GM21529 (cell line): ENCODE measurements at regions not wholly inside any gene's neighbourhood (a gene's known extent, or its start where the extent isn't known, plus 50 kb on each side); places are given as distances from the start of the nearest gene placed in this dataset.
"Not testable (repeated sequence)": the region's sequence is repeated elsewhere in the genome, so short reads cannot be mapped to it uniquely, and the experiment has no call there.

ENCODE experiments used
- ATAC-seq: cut with Tn5 transposase; IDR thresholded peaks from one replicate; pipeline ENCODE4 v1.9.1; 2021; ENCODE audit not compliant: unreplicated experiment

DNA sequence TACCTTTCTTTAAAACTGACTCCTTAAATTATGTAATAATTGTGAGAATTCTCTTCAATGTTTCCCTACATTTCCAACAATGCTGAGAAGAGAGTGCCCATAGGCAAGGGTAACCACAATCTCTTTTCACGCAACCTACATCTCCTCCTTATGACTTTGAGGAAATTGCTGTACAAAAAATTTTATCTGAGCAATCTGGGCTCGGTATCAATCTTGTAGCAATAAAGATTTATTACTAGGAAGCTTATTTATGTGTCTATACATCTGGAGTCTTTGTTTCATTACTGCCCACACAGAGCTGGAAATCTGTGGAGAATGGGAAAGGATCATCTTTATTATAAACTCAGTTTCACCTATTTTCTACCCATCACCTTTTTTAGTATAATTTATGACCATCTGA is 913.8 kb upstream of the SORCS1 start:
- ATAC-seq = no peak

DNA sequence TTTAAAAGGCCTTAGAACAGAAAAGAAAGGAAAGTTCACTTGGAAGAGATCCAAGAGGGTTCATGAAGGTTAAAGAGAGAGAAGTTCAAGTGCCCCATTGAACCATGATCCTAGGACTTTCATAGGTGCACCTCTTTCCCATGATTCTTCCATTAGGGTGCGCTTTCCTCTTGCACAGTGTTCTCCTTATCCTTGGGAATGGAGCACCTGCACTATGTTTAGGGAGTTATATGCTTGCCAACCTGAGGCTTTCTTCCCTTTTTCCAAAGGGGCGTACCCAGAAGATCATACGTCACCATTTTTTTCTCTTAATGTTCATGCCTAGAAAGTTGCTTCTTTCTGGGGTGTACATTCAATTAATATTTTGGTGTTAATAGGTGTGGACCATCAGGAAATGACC is 908.0 kb upstream of the SORCS1 start:
- ATAC-seq = no peak

DNA sequence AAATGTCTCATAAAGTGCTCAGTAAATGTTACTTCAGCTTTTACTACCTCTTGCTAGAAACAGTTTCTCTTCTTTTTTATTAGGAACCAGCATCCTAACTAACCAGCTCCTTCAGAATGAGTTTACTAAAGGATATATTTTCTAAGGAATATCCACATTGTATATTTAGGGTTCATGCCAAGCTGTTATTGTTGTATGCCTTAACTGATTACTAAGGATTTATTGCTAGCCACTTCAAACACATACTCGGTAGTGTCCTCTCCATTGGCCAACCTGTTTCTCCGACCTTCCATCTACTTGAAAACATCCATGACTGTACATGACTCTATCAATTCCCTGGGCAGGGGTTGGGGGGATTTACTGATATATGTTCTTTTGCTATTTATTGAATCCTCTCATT is 906.3 kb upstream of the SORCS1 start:
- ATAC-seq = no peak

DNA sequence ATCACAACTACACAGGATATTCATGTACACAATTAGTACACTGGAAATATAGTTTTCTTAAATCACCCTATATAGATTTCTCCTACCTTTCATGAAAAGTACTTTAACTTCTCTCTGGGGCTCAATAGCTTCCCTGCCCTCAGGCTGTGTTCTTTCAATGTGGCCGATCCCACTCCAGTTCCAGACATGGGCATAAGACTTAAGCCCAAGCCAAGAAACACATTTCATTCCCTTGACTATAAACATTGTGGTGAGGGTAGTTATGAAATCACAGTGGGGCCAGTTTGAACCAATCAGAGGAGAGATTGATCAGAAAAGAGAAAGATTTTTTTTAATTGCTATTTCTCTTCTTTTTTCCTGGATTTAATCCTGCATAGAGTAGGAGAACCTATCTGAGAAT is 904.6 kb upstream of the SORCS1 start:
- no peak for ATAC-seq

DNA sequence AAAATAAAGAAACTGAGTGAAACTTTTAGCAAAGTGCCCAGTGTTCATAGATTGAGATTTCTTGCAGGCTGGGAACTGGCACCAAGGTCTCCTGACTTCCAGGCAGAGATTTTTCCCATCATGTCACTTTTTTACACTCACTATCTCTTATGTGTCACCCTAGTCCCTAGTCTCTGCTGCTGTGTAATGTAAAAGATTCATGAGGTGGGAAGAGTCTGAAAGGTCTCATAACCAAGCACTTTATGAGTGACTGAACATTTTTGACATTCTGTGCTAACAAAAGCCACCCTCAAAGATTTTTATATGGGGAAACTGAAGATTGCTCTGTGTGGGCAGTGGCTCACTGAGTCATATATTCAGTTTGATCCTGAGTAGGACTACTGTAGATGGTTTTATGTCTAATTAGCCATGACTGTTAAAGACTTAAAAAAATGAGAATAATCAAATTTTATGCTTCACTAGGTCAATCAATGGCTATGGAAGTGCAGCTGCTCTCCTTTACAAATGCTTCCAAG is 900.3 kb upstream of the SORCS1 start:
- no peak for ATAC-seq

DNA sequence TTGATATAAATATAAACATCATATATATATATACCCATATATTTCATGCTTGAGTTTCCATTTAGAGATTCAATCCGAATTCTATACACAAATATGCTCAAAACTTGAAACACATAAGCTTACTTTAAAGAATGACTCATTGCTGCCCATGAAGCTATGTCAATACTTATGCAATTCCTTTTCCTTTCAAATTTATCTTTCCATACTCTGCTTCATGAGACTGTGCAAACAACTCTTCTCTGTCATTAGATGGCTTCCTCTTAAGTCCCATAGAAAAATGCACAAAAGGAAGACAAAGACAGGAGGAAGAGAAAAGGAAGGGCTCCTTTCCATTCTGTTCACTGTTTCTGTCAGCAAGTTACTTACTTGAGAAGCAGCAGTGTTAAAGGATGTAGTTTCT is 895.7 kb upstream of the SORCS1 start:
- ATAC-seq = no peak

DNA sequence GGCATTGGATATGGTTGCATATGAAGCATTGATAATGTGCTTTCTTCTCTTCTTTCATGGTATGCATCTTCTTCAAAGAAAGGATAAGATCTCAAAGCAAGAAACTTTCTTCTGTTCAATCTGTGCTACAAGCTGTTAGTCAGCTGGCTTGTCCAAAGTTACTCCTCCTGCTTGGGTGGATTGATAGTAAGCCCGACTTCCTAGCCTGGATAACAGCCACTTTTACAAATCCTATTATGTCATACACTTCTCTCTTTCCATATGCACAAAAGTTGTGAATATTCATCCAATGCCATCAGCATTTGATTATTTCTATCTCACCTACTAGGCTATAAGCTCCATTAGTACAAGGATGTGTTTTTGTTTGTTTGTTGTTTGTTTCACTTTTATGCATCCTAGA is 891.0 kb upstream of the SORCS1 start:
- ATAC-seq = no peak

DNA sequence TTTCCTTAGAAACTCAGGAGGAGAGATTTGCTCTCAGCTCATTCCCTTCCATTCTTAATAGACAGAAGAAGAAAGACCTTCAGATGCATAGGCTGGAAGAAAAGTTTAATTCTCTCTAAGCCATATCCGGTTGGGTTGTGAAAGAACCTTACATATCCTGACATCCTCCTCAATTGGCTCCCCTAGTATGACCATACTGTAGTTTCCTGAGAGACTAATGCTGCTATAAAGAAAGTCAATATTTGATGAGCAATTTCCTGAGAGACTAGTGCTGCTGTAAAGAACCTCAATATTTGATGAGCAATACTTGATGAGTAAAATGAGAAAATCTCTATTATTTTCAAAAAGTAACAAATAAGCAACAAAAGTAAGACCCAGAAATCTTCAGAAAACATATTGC is 888.5 kb upstream of the SORCS1 start:
- no peak for ATAC-seq

DNA sequence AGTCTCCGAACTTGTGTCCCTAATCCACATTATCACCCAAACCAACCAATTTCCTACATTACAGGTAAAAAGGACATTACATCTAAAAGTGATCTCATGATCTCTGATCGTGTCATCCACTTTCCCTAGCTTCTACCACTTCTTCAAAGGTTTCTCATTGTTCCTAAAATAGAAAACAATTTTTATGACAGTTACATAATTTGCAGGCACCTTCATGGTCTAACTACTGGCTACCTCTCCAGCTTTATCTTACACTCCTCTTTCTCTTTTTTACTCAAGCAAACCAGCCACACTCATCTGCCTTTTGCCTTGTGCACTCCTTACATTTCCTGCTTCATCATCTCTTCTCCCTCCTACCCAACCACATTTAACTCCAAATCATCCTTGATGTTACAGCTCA is 886.7 kb upstream of the SORCS1 start:
- no peak for ATAC-seq

DNA sequence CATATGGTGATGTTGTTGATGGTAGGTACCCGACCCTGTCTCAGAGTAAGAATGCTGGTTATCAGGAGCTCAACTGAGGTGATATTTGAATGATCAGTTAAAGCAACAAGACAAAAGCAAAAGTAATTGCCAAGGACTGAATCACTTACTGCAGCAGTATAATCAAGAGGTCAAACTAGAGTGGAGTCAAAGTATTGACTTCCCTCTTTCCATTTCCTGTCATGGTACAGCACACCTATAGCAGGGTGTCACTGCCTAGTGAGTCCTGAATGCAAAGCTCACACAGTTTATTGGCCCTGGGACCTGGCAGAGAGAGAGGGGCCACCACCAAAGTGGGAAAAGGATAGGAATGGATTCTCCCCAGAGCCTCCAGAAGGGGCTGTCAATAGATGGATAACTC is 886.1 kb upstream of the SORCS1 start:
- no peak for ATAC-seq

DNA sequence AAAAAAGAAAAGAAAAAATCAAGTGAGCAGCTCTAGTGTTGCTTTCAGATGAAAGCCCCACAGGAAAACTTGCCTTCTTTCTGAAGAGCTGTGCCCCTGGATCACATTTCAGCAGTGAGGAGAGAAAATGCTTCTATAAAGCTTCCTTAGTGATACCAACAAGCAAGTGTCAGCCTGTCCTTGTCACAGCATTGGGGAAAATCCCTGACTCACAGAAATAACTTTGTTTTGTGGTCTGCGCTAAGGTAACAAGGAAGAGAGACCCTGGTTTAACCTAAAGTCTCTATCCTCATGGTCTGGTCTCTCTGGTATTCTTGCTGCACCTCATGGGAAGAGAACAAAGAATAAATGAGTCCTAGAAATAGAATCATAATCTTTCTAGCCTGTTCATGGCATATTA is 885.2 kb upstream of the SORCS1 start:
- ATAC-seq = no peak

DNA sequence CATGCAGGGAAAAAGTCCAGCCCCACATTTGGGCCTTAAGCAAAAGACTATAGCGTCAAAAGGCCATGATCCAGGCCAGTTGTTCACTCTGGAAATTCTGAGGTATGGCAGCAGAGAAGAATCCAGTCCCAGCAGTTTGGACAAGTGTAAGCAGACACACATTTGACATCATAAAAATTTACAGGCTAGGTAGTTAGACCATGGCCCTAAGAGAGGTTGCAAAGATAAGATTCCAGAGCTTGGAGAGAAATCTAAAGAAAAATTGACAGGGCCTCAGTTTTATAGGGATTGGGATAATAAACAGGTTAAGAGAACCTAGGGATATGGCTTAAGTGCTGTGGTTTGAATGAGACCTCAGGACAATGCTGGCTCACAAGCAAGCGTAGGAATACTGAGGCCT is 884.4 kb upstream of the SORCS1 start:
- no peak for ATAC-seq

DNA sequence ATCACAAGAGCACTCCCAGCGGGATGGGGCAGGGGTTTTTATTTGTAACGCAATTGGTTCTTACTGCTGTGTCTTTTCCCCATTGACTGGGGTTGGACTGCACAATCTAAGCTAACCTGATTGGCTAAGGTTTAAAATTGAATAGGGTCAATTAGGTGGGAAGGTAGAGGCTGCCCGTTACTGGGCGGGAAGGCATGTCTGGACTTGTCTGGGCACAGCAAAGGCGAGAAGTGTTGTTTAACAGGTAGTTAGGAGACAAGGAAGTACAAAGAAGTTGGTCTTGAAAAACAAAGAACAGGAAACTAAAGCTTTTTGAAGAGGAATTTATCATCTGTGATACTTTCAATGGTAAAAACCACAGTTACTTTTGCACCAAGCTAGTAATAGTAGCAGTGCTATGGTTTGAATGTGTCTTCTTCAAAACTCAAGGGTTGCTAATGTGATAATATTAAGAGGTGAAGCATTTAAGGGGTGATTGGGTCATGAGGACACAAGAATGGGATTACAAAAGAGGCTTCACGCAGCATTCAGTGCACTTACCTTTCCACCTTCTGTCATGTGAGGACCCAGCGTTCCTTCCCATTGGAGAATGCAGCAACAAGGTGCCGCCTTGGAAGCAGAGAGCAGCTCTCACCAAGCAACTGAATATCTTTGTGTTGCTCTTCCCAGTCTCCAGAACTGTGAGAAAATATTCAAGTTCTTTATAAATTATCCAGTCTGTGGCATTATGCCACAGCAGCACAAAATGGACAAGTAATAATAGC is 875.5 kb upstream of the SORCS1 start:
- no peak for ATAC-seq

DNA sequence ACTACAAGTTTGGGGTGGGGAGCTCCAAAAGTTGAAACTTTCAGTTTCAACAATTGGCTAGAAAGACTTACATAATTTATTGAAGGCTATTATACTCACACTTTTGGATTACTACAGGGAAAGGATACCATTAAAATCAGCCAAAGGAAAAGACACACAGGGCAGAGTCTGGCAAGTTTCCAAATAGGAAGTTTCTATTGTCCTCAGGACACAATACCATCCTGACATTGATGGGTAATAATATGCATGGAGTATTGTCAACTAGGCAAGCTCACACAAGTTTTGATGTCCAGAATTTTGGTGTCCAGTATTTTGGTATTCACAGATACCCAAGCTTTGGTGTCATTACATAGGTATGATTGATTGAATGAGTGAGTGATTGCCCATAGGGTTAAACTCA is 872.6 kb upstream of the SORCS1 start:
- no peak for ATAC-seq

DNA sequence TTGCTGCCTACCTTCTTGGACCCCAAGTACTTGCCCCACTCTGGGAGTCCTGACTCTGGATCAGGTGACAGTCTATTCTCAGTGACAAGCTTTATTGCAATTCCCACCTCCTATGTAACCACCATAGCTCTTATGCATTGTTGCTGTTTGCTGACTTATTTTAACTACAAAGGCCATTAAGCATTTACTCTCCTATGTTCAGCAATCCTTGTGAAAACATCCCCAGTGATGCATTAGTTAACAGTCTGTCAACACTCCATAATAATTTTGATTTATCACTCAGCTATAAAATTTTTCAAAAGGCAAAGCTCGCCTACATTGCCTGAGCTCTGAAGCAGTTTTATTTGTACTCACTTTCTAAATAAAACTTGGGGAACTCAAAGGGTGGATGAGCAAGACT is 871.8 kb upstream of the SORCS1 start:
- no peak for ATAC-seq

DNA sequence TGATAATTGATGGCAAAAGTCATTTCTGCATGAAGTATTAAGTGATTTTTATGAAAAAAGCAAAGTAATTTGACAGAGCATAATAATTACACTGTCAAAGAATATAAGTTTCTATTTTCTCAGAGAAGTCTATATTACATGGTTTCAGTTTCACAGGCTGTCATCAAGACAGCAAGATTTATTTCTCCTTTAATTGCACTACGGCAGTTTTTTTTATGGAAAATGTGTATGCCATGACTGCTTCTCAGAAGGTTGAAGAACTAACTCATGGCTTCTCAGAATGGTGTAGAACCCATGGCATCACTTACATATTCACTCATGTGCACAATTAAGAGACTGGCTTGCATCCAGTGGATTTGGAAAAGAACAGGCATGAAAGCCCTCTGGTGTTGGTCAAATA is 870.3 kb upstream of the SORCS1 start:
- no peak for ATAC-seq

DNA sequence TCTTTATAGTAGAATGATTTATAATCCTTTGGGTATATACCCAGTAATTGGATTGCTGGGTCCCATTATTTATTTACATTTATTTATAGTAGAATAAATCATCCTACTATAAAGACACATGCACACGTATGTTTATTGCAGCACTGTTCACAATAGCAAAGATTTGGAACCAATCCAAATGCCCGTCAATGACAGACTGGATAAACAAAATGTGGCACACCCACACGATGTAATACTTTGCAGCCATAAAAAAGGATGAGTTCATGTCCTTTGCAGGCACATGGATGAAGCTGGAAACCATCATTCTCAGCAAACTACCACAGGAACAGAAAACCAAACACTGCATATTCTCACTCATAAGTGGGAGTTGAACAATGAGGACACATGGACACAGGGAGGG is 869.0 kb upstream of the SORCS1 start:
- not testable (repeated sequence) for ATAC-seq

DNA sequence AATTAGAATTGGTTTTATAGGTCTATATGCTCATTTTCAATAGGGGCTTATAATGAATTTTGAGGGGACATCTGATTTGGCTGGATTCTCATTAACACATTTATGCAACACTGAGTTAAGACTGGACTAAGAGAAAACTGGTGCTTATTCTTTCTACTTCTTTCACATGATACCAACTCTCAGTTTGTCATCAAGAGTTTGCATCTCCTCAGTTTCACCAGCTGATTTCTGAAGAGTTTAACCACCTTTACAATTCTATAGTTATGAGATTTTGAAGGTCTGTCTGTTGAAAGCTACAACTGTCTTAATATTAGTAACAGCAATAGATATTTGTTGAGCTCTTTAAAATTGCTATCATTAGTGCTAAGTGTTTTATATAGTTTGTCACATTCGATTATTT is 867.0 kb upstream of the SORCS1 start:
- ATAC-seq = no peak

DNA sequence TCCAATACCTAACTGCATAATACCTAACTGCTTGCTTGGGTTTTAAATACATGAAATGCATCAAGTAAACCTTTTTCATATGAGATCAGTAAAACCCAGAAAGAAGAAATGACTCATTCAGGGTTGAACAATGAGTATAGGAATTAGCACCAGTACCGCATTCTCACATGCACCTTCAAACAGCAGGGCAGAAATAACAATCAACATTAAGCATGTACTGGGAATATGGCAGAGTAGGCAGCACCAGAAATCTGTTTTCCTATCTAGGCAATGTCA is 850.3 kb upstream of the SORCS1 start:
- ATAC-seq = peak; percentile 71

DNA sequence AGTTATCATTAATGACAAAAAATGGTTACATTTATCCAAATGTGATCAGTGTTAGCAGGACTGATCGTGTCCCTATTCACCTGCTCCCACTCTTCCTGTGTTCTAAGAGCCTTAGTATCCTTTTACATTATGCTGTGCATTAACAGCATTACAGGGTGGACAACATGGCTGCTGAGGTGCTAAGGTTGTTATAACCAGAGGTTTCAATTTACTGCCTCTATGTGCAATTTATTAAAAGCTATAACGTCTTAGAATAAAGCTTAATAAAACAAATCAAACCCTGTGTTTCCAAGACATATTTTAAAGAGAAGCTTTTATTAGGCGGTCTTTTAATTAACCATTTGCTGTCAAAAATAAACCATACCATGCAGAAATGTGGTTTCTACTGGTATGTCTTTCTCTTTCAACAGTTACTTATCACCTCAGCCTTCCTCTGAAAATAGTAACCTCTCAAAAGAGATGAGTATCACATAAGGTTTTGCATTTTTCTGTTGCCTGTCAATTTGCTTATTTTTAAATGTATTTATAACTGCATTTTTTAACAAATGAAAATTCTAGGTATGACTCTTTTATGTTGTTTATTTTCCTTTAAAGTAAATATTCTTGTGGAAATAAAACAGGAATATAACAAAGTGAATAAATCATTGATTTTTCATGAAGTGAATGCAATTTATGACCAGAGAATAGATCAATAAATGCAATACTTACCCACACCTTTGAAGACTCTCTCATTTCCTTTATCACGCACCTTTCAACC is 849.8 kb upstream of the SORCS1 start:
- peak; percentile 49 for ATAC-seq

DNA sequence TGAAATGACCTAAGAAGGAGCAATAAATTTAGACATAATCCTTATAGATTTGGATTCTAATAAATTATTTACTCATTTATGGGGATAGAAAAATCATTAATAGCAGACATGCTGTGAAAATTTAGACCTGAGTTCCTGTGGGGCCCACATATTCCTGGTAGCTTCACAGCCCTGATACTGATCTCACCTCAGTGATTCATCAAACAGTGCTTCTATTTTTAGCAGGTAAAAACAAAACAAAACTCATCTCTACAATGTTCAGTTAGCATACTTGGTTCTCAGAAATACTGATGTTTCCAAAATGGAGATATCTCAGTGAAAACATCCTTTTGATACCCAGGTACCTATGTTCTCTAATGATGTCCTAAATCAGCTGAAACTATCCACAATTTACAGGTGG is 841.1 kb upstream of the SORCS1 start:
- ATAC-seq = no peak

DNA sequence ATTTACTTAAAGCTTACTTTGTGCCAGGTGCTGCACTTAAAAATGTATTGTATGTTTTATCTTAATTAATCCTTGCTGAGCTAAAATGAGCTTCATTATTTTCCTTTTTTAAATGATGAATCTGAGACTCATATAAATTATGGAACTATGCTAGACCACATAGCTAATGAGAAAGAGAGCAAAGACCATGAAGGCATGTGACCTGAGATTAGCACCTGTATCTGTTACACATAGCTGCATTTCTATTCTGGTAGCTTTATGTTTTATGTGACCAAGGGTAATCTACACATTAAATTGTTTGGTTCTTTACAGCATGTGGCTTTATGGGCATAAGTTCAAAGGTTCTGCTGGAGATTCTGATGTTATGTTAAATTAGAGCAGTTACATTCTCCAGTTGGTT is 839.1 kb upstream of the SORCS1 start:
- no peak for ATAC-seq

DNA sequence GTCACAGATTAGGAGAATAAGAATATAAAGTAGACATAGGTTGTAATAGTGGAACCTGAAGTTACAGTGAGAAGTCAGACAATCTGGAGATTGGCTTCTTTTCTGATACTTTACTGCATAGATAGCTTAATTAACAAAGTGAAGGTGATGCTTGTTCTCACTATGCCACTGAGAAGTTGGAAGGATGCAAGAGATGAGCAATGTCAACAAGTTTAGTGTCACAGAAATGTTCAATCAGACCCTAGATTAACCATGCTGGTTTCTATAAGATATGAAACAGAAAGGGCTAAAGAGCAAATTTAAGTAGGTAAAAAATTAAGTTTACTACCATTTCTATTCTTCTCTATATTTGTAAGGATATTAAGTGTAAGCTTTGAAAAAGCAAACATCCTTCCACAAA is 838.6 kb upstream of the SORCS1 start:
- no peak for ATAC-seq
